GM23338 (cell line): ENCODE measurements at regions not wholly inside any gene's neighbourhood (a gene's known extent, or its start where the extent isn't known, plus 50 kb on each side); places are given as distances from the start of the nearest gene placed in this dataset.

Source experiments
- ATAC-seq: fragments of 200-7000 bp; cut with Tn5 transposase; 3 replicates; pipeline ENCODE4 v1.9.1; 2020
- DNase-seq: peaks from one replicate; pipeline ENCODE4 v3.0.0-alpha.2; 2015; ENCODE audit warnings: low spot score
- H2AFZ ChIP-seq: fragments of 200-600 bp; sonication (generic); 2 replicates; pipeline ENCODE4 v1.8.0; 2016; ENCODE audit warnings: antibody characterized with exemption, mild to moderate bottlenecking, moderate library complexity
- H3F3A ChIP-seq: fragments of 200-600 bp; sonication (generic); replicated peaks from 2 replicates; pipeline ENCODE4 v1.8.0; 2017; ENCODE audit warnings: antibody characterized with exemption, mixed run types, low read depth
- H3K27ac ChIP-seq: fragments of 200-600 bp; sonication (generic); 2 replicates; pipeline ENCODE4 v1.6.1; 2016; ENCODE audit warnings: low read depth
- H3K27me3 ChIP-seq: fragments of 200-600 bp; sonication (generic); 2 replicates; pipeline ENCODE4 v1.8.0; 2016; ENCODE audit warnings: mild to moderate bottlenecking, mixed run types, moderate library complexity; ENCODE audit not compliant: insufficient read depth
- H3K36me3 ChIP-seq: fragments of 200-600 bp; sonication (generic); 2 replicates; pipeline ENCODE4 v1.8.0; 2016; ENCODE audit warnings: mild to moderate bottlenecking; ENCODE audit not compliant: insufficient read depth
- H3K4me1 ChIP-seq: fragments of 200-600 bp; sonication (generic); 2 replicates; pipeline ENCODE4 v1.8.0; 2016; ENCODE audit warnings: mild to moderate bottlenecking, moderate library complexity; ENCODE audit not compliant: insufficient read depth
- H3K4me2 ChIP-seq: fragments of 200-600 bp; sonication (generic); 2 replicates; pipeline ENCODE4 v1.7.1; 2017; ENCODE audit warnings: mixed run types
- H3K4me3 ChIP-seq: fragments of 200-600 bp; sonication (generic); 2 replicates; pipeline ENCODE4 v1.6.1; 2016; ENCODE audit warnings: mixed run types
- H3K79me2 ChIP-seq: fragments of 200-600 bp; sonication (generic); replicated peaks from 2 replicates; pipeline ENCODE4 v1.8.0; 2017; ENCODE audit warnings: mild to moderate bottlenecking; ENCODE audit not compliant: insufficient read depth
- H3K9me2 ChIP-seq: fragments of 200-600 bp; sonication (generic); 2 replicates; pipeline ENCODE4 v1.8.0; 2017; ENCODE audit not compliant: insufficient read depth
- H4K20me1 ChIP-seq: fragments of 200-600 bp; sonication (generic); replicated peaks from 2 replicates; pipeline ENCODE4 v1.8.0; 2017; ENCODE audit warnings: mild to moderate bottlenecking; ENCODE audit not compliant: insufficient read depth
- H3K27ac Mint-ChIP-seq: 2 replicates; pipeline ENCODE4 v1.8.0; 2020; ENCODE audit warnings: inconsistent platforms, mild to moderate bottlenecking, moderate library complexity, mixed read lengths
- H3K27me3 Mint-ChIP-seq: 3 replicates; pipeline ENCODE4 v1.8.0; 2022; ENCODE audit warnings: low read depth, mild to moderate bottlenecking, moderate library complexity, mixed read lengths, inconsistent platforms; ENCODE audit not compliant: insufficient read depth, poor library complexity
- H3K36me3 Mint-ChIP-seq: 3 replicates; pipeline ENCODE4 v1.8.0; 2021; ENCODE audit warnings: low read depth, mild to moderate bottlenecking, inconsistent platforms, moderate library complexity, mixed read lengths
- H3K4me1 Mint-ChIP-seq: 3 replicates; pipeline ENCODE4 v1.8.0; 2020; ENCODE audit warnings: mild to moderate bottlenecking, inconsistent platforms, mixed read lengths
- H3K4me3 Mint-ChIP-seq: 3 replicates; pipeline ENCODE4 v1.8.0; 2021; ENCODE audit warnings: moderate library complexity, mild to moderate bottlenecking, inconsistent platforms, mixed read lengths
- H3K9me3 Mint-ChIP-seq: 3 replicates; pipeline ENCODE4 v1.8.0; 2020; ENCODE audit warnings: moderate library complexity, mild to moderate bottlenecking, inconsistent platforms, mixed read lengths
- EZH2 ChIP-seq: fragments of 200-600 bp; sonication (generic); IDR thresholded peaks from one replicate; pipeline ENCODE4 v1.8.0; 2017; ENCODE audit warnings: antibody characterized with exemption, mild to moderate bottlenecking, low read depth; ENCODE audit not compliant: unreplicated experiment
- EZH2phosphoT487 ChIP-seq: fragments of 200-600 bp; sonication (generic); IDR thresholded peaks from one replicate; pipeline ENCODE4 v1.8.1; 2018; ENCODE audit warnings: antibody characterized with exemption; ENCODE audit not compliant: unreplicated experiment
- POLR2AphosphoS5 ChIP-seq: IDR thresholded peaks from 2 replicates; pipeline ENCODE4 v1.6.1; 2016; ENCODE audit warnings: antibody characterized with exemption, low read depth
- STAT1 ChIP-seq: IDR thresholded peaks from one replicate; pipeline ENCODE4 v1.6.1; 2016; ENCODE audit warnings: antibody characterized with exemption; ENCODE audit not compliant: unreplicated experiment
- TF ChIP-seq, protein P1 (sequence below): fragments of 250-450 bp; sonication (Bioruptor Pico); IDR thresholded peaks from 2 replicates; pipeline ENCODE4 v1.5.0; 2020; ENCODE audit warnings: mild to moderate bottlenecking, moderate library complexity

DNA sequence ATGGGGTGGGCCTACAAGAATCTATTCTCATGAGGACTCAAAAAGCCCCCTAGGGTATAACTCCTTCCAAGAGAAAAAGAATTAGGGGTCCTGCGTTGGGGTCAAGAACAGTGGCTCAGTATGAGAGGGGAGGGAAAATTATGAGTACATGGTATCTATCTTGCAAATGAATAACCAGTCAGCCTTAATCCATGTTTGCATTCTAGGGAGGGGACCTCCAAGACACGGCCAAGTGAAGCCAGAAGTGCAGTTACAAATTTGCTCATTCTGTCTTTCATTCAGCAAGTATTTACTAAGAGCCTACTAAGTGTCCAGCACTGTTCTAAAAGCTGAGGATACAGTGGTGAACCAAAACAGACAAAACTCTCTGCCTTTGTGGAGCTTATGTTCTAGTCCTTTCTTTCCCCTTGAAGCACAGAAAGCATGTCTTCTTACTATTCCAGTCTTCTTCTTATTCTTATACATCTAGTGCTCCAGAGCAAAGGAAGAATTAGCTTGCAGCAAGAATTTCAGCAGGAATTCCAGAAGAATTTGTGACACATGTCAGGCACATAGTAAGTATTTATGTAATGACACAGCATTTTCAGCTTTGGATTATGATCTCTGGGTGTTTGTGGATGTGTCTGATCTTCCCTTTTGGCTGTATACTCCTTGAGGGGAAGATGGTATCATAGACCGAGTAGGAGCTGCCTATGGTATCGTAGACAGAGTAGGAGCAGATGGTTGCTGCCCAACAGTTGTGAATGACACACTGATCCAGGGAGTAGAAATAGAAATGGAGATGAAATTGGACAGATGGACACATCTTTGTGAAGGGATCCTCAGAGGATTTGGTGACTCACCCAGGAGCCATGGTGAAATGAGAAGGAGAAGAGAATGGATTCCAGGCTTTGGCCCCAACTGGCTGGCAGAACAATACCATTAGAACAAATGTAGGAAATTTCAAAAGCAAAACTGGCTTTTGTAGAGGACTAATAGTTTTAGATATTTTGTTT lies 75.9 kb downstream of the COQ2 start:
- Histone ChIP-seq H3K4me3 (no peak overlapping the region), H3K27me3 (peaks cover 7% of the 10 kb centered on the region; the same call in 1 of the 2 replicates), H4K20me1 (no peaks in the 10 kb centered on the region; the same call in 1 of the 2 replicates), H3F3A (no peaks in the 10 kb centered on the region), H3K4me1 (peaks cover 5% of the 10 kb centered on the region; the same call in 1 of the 2 replicates), H3K9me2 (peaks cover 6% of the 10 kb centered on the region), H3K36me3 (peaks cover 8% of the 10 kb centered on the region; the same call in 1 of the 2 replicates), H2AFZ (no peak overlapping the region), H3K27ac (no peak overlapping the region), H3K4me2 (no peak overlapping the region), H3K79me2 (no peaks in the 10 kb centered on the region)
- Mint-ChIP-seq H3K4me3 (no peak overlapping the region; the same call in 2 of the 3 replicates), H3K27ac (no peak overlapping the region), H3K4me1 (peaks cover 25% of the 10 kb centered on the region), H3K9me3 (peaks cover 18% of the 10 kb centered on the region), H3K36me3 (peaks cover 11% of the 10 kb centered on the region; the same call in 2 of the 3 replicates), H3K27me3 (peaks cover 4% of the 10 kb centered on the region)
- DNase-seq (no peak), ATAC-seq (no peak)
- TF ChIP-seq STAT1 (no peak), EZH2phosphoT487 (no peak), EZH2 (no peak), POLR2AphosphoS5 (no peak)
- TF ChIP-seq, protein P1, sequence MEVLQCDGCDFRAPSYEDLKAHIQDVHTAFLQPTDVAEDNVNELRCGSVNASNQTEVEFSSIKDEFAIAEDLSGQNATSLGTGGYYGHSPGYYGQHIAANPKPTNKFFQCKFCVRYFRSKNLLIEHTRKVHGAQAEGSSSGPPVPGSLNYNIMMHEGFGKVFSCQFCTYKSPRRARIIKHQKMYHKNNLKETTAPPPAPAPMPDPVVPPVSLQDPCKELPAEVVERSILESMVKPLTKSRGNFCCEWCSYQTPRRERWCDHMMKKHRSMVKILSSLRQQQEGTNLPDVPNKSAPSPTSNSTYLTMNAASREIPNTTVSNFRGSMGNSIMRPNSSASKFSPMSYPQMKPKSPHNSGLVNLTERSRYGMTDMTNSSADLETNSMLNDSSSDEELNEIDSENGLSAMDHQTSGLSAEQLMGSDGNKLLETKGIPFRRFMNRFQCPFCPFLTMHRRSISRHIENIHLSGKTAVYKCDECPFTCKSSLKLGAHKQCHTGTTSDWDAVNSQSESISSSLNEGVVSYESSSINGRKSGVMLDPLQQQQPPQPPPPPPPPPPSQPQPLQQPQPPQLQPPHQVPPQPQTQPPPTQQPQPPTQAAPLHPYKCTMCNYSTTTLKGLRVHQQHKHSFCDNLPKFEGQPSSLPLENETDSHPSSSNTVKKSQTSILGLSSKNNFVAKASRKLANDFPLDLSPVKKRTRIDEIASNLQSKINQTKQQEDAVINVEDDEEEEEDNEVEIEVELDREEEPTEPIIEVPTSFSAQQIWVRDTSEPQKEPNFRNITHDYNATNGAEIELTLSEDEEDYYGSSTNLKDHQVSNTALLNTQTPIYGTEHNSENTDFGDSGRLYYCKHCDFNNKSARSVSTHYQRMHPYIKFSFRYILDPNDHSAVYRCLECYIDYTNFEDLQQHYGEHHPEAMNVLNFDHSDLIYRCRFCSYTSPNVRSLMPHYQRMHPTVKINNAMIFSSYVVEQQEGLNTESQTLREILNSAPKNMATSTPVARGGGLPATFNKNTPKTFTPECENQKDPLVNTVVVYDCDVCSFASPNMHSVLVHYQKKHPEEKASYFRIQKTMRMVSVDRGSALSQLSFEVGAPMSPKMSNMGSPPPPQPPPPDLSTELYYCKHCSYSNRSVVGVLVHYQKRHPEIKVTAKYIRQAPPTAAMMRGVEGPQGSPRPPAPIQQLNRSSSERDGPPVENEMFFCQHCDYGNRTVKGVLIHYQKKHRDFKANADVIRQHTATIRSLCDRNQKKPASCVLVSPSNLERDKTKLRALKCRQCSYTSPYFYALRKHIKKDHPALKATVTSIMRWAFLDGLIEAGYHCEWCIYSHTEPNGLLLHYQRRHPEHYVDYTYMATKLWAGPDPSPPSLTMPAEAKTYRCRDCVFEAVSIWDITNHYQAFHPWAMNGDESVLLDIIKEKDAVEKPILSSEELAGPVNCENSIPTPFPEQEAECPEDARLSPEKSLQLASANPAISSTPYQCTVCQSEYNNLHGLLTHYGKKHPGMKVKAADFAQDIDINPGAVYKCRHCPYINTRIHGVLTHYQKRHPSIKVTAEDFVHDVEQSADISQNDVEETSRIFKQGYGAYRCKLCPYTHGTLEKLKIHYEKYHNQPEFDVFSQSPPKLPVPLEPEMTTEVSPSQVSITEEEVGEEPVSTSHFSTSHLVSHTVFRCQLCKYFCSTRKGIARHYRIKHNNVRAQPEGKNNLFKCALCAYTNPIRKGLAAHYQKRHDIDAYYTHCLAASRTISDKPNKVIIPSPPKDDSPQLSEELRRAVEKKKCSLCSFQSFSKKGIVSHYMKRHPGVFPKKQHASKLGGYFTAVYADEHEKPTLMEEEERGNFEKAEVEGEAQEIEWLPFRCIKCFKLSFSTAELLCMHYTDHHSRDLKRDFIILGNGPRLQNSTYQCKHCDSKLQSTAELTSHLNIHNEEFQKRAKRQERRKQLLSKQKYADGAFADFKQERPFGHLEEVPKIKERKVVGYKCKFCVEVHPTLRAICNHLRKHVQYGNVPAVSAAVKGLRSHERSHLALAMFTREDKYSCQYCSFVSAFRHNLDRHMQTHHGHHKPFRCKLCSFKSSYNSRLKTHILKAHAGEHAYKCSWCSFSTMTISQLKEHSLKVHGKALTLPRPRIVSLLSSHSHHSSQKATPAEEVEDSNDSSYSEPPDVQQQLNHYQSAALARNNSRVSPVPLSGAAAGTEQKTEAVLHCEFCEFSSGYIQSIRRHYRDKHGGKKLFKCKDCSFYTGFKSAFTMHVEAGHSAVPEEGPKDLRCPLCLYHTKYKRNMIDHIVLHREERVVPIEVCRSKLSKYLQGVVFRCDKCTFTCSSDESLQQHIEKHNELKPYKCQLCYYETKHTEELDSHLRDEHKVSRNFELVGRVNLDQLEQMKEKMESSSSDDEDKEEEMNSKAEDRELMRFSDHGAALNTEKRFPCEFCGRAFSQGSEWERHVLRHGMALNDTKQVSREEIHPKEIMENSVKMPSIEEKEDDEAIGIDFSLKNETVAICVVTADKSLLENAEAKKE (CRISPR knock-in tag) = no peak
